Endothelial cell of umbilical vein (primary cell): ENCODE measurements at regions not wholly inside any gene's neighbourhood (a gene's known extent, or its start where the extent isn't known, plus 50 kb on each side); places are given as distances from the start of the nearest gene placed in this dataset.

Experiments used
- BruUV-seq: library from RNA; stranded (reverse); fragments of 400-500 nt; replicated peaks from 2 replicates; lab custom pipeline; 2021; lab: Mats Ljungman, UMichigan
- CTCF ChIA-PET: fragments of 300-600, 350-600 bp; sonication (Branson Sonifier 250); formaldehyde crosslinking; loops from one replicate; lab custom pipeline; 2021; ENCODE audit warnings: antibody characterized with exemption, inconsistent platforms; lab: Charles Lee
- POLR2A ChIA-PET: fragments of 300-600, 350-600 bp; sonication (Branson Sonifier 250); formaldehyde crosslinking; loops from one replicate; lab custom pipeline; 2021; ENCODE audit warnings: antibody characterized with exemption, inconsistent platforms; lab: Charles Lee
- DNase-seq: peaks from one replicate; pipeline ENCODE4 v3.0.0-alpha.2; 2011; ENCODE audit warnings: low read depth, low spot score
- FAIRE-seq: peaks from 2 replicates; lab custom pipeline; 2011; peaks lifted over from hg19 to GRCh38; lab: Jason Lieb, UNC
- H2AFZ ChIP-seq: 2 replicates; pipeline ENCODE4 v1.6.0; 2012; ENCODE audit warnings: low read depth, low read length, control low read depth, inconsistent platforms
- H3K27ac ChIP-seq: 2 replicates; pipeline ENCODE4 v1.5.1; 2011; ENCODE audit warnings: low read depth, mild to moderate bottlenecking, control low read depth, low read length, moderate library complexity; ENCODE audit not compliant: insufficient read depth
- H3K27me3 ChIP-seq, 2 experiments: 2 replicates each; pipeline versions ENCODE4 v1.6.0 to v1.6.1; 2011; ENCODE audit warnings: low read length in 2 of 2, mixed read lengths in 1 of 2; ENCODE audit not compliant: control insufficient read depth in 2 of 2, insufficient read depth in 2 of 2
- H3K36me3 ChIP-seq, 2 experiments: 2 replicates in 1 of 2; 3 replicates in 1 of 2; pipeline ENCODE4 v1.5.1; 2011; ENCODE audit warnings: low read length in 2 of 2, mild to moderate bottlenecking in 1 of 2, moderate library complexity in 1 of 2; ENCODE audit not compliant: control insufficient read depth in 2 of 2, insufficient read depth in 2 of 2; ENCODE audit errors: extremely low read depth in 1 of 2
- H3K4me1 ChIP-seq: 3 replicates; pipeline ENCODE4 v1.5.1; 2011; ENCODE audit warnings: mild to moderate bottlenecking, low read length; ENCODE audit not compliant: control insufficient read depth, insufficient read depth; ENCODE audit errors: extremely low read depth
- H3K4me2 ChIP-seq: 2 replicates; pipeline ENCODE4 v1.6.1; 2011; ENCODE audit warnings: low read length, control low read depth, mixed read lengths; ENCODE audit not compliant: insufficient read depth
- H3K4me3 ChIP-seq, 3 experiments: fragments of 200-600 bp in 1 of 3; sonication (generic), shearing (Covaris generic) in 1 of 3; replicated peaks in 1 of 3; 2 replicates each; pipeline ENCODE4 v1.5.1; 2011 to 2016; ENCODE audit warnings: control low read depth in 3 of 3, low read length in 3 of 3, mild to moderate bottlenecking in 2 of 3, inconsistent platforms in 1 of 3, low read depth in 1 of 3, moderate library complexity in 1 of 3; ENCODE audit not compliant: insufficient read depth in 1 of 3
- H3K79me2 ChIP-seq: 2 replicates; pipeline ENCODE4 v1.6.0; 2012; ENCODE audit warnings: low read length, inconsistent platforms; ENCODE audit not compliant: control insufficient read depth, insufficient read depth
- H3K9ac ChIP-seq: replicated peaks from 2 replicates; pipeline ENCODE3; 2011; ENCODE audit warnings: low read length, control low read depth; ENCODE audit not compliant: insufficient read depth; ENCODE audit errors: extremely low read depth
- H3K9me1 ChIP-seq: replicated peaks from 3 replicates; pipeline ENCODE4 v1.6.0; 2011; ENCODE audit warnings: mild to moderate bottlenecking, low read length; ENCODE audit not compliant: control insufficient read depth, insufficient read depth; ENCODE audit errors: extremely low read depth
- H3K9me3 ChIP-seq: replicated peaks from 2 replicates; pipeline ENCODE4 v1.5.1; 2012; ENCODE audit warnings: low read length, inconsistent platforms; ENCODE audit not compliant: control insufficient read depth, insufficient read depth
- H4K20me1 ChIP-seq: replicated peaks from 2 replicates; pipeline ENCODE3; 2011; ENCODE audit warnings: mild to moderate bottlenecking, low read length; ENCODE audit not compliant: control insufficient read depth, insufficient read depth; ENCODE audit errors: extremely low read depth
- CTCF ChIP-seq, 2 donors: IDR thresholded peaks; 1 replicate in 1 of 2; 2 replicates in 1 of 2; pipeline ENCODE4 v1.5.1; 2011; ENCODE audit warnings: low read length in 2 of 2, mild to moderate bottlenecking in 2 of 2, moderate library complexity in 2 of 2, control low read depth in 1 of 2, inconsistent platforms in 1 of 2, low read depth in 1 of 2; ENCODE audit not compliant: insufficient read depth in 1 of 2; ENCODE audit errors: extremely low read depth in 1 of 2
- EZH2 ChIP-seq: IDR thresholded peaks from 2 replicates; pipeline ENCODE4 v1.6.1; 2012; ENCODE audit warnings: borderline replicate concordance, low read depth, mild to moderate bottlenecking, moderate library complexity, low read length, inconsistent platforms; ENCODE audit not compliant: severe bottlenecking
- FOS ChIP-seq: IDR thresholded peaks from 2 replicates; pipeline ENCODE4 v1.6.1; 2011; ENCODE audit warnings: mild to moderate bottlenecking, low read length, moderate library complexity, borderline replicate concordance; ENCODE audit not compliant: insufficient read depth
- GATA2 ChIP-seq: IDR thresholded peaks from 2 replicates; pipeline ENCODE4 v1.7.0; 2011; ENCODE audit warnings: low read depth, mild to moderate bottlenecking, moderate library complexity, mixed read lengths, low read length; ENCODE audit not compliant: insufficient read length, insufficient read depth
- JUN ChIP-seq: IDR thresholded peaks from 2 replicates; pipeline ENCODE4 v1.6.1; 2011; ENCODE audit warnings: borderline replicate concordance, low read depth; ENCODE audit not compliant: insufficient read length, insufficient read depth
- MAX ChIP-seq: IDR thresholded peaks from 2 replicates; pipeline ENCODE4 v1.6.1; 2011; ENCODE audit not compliant: insufficient read depth, insufficient read length
- MYC ChIP-seq: IDR thresholded peaks from one replicate; pipeline ENCODE4 v1.6.1; 2011; ENCODE audit warnings: mild to moderate bottlenecking, low read depth, low read length
- POLR2AphosphoS5 ChIP-seq: IDR thresholded peaks from 2 replicates; pipeline ENCODE4 v1.6.1; 2012; ENCODE audit warnings: low read depth, mild to moderate bottlenecking, control low read depth, low read length, moderate library complexity; ENCODE audit not compliant: insufficient read depth
- dilution Hi-C: fragments of 300-500 bp; cut with MboI; formaldehyde crosslinking; loops from one replicate; pipeline ENCODE4 v1.15.0; 2019; ENCODE audit warnings: low sequenced_read_pairs; ENCODE audit not compliant: extremely low pct_ligation_motif_present
- intact Hi-C: fragments of 100-400 bp; cut with micrococcal nuclease; formaldehyde crosslinking; loops from one replicate; pipeline ENCODE4 v1.10.0; 2022

- H3K4me1 ChIP-seq: no peaks in the 10 kb centered on the region
- no TSS peak for BruUV-seq
- H3K4me2 ChIP-seq: no peak overlapping the region
- no peaks in the 10 kb centered on the region for H3K36me3 ChIP-seq
- H3K79me2 ChIP-seq: peaks cover 2% of the 10 kb centered on the region
- H3K27me3 ChIP-seq: no peaks in the 10 kb centered on the region
- no peak overlapping the region for H2AFZ ChIP-seq
- no peak for FAIRE-seq
- intact Hi-C loops: no loop called here
- H3K9ac ChIP-seq: no peak overlapping the region
- no peaks in the 10 kb centered on the region for H3K9me3 ChIP-seq
- no peak for DNase-seq
- no peak overlapping the region for H3K4me3 ChIP-seq
- H3K9me1 ChIP-seq: no peaks in the 10 kb centered on the region
- no peak overlapping the region for H3K27ac ChIP-seq
- CTCF ChIA-PET: no interaction called here
- H4K20me1 ChIP-seq: no peaks in the 10 kb centered on the region
- POLR2A ChIA-PET: no interaction called here
- dilution Hi-C loops: no loop called here
- no peak for TF ChIP-seq MYC
- TF ChIP-seq EZH2: no peak
- no peak for TF ChIP-seq JUN
- no peak for TF ChIP-seq POLR2AphosphoS5
- TF ChIP-seq MAX: no peak
- TF ChIP-seq GATA2: no peak
- TF ChIP-seq FOS: no peak
- no peak for TF ChIP-seq CTCF (IDR thresholded peaks at IDR 0.05; ENCODE audit: extremely low read depth in 1 of 2, insufficient read depth in 1 of 2, low read depth in 1 of 2, low read length in 2 of 2)
Measured at GRCh38 chr13:99071666-99072065, 93.8 kb upstream of the DOCK9 start.
